GM18867 (cell line): ENCODE measurements at regions not wholly inside any gene's neighbourhood (a gene's known extent, or its start where the extent isn't known, plus 50 kb on each side); places are given as distances from the start of the nearest gene placed in this dataset.
"Not testable (repeated sequence)": the region's sequence is repeated elsewhere in the genome, so short reads cannot be mapped to it uniquely, and the experiment has no call there.

ENCODE experiments used
- ATAC-seq: cut with Tn5 transposase; IDR thresholded peaks from one replicate; pipeline ENCODE4 v1.9.1; 2021; ENCODE audit warnings: mild to moderate bottlenecking, moderate library complexity; ENCODE audit not compliant: unreplicated experiment

DNA sequence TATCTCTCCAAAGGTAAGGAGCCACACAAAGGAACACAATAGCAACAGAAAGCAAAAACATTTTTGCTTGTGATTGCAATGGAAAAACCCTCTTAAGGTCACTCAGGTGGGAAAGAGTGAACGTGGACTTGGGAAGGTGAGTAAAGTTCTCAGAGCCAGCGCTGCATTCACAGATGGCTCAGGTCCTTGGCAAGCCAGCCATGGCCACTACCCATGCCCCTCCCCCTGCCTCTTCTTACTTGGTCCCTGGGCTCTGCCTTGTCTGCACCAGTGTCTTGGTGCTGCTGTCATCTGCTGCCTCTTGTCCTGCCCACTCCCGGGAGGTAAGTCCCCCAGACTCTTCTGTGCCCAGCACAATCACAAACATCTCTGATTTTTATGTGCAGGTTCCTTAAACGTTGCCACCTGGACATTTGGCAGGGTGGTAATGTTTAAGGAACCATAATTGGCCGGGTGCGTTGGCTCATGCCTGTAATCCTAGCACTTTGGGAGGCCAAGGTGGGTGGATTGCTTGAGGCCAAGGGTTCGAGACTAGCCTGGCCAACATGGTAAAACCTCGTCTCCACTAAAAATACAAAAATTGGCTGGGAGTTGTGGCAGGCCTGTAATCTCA lies 74.6 kb downstream of the FEM1C start:
- ATAC-seq, result no peak

DNA sequence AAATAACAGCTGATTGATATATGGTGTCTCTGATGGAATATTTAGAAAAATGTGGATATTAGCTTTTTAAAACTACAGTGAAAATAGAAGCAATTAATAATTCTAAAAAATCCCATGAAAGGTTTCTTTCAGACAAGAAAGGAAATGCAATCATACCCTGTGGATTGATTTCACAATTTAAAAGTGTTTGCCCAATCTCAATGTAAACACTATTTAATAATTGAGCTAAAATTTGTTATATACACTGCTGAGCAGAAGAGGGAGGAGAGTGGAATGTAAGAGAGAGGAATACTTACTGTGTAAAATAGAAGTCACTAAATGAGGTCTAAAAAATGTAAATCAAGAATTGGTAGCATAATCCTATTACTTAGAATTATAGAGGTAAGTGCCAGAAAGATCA lies 76.9 kb downstream of the FEM1C start:
- no peak for ATAC-seq

DNA sequence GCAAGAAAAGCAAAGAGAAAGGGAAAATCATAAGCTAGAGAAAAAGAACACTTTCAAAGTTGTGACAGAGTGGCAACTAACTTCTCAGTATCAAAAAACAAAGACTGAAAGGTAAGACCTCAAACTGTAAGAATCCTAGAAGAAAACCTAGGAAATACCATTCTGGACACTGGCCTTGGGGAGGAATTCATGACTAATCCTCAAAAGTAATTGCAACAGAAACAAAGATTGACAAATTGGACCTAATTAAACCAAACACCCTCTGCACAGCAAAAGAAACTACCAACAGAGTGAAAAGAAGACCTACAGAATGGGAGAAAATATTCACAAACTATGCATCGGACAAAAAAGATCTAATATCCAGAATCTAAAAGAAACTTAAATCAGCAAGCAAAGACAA lies 79.1 kb downstream of the FEM1C start:
- no peak for ATAC-seq

DNA sequence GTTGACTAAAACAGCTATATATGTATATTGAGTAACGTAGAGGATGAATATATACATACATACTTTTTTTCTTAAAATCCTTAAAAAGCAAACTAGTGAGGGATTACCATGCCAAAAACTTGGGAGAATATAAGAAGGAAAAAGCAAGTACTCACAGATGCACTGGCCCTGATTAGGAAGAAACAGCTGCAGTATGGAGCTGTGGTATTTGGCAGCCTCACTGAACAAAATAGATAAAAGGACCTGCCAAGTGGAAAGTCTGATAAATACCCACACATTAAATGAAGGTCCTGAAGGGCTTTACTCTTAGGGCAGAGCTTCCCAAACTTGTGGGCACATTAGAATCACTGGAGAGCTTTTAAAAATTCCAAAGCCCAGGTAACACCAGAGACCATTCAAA lies 80.6 kb downstream of the FEM1C start:
- no peak for ATAC-seq

DNA sequence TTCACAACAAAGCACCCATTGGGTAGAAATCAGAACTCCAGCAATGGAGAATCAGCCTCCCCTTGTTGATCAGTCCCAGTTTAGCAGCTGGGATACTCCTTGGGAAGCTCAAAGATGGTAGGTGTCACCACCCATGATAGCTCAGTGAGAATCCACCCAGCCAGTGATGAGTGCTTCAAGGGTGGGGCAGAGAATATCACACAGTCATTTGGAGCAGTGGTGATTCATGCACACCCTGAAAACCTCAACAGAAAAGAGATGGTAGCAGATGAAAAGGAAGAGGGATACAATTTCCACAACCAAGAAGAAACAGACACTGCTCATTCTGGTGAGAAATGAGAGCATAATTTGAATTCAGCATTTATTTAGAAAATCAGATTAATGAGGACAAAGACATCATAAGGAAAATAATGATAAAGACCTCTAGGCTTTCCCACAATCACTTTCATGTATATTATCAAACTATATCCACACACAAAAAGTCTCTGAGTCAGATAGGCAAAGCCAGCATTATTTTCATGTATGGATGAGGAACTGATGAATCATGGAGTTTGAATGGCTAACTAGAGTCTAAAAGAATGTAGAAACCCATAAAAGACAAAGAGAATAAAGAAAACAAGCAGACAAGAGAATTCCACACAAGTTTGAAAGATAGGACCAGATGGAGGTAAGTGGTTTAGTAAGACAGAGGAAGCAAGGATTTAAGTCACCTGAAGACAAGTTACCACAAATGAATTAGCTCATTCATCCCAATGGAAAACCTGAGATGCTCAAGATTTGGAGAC lies 82.9 kb downstream of the FEM1C start:
- ATAC-seq, result no peak

DNA sequence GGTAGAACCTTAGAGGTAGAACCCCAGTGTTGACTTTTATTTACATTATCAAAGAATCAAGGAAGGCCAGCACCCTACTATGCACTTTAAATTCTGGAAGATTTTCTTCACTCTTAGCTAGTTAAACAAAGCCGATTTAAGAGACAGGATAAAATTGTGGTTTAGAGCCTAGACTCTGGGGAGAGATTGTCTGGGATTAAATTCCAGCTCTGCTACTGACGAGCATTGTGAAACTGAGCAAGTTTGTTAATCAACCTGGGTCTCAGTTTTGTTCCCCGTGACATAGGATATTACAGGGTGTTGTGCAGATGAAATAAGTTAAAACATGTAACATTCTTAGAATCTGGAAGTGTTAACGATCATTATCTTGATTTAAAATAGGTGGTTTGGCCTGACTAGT lies 83.5 kb downstream of the FEM1C start:
- no peak for ATAC-seq

DNA sequence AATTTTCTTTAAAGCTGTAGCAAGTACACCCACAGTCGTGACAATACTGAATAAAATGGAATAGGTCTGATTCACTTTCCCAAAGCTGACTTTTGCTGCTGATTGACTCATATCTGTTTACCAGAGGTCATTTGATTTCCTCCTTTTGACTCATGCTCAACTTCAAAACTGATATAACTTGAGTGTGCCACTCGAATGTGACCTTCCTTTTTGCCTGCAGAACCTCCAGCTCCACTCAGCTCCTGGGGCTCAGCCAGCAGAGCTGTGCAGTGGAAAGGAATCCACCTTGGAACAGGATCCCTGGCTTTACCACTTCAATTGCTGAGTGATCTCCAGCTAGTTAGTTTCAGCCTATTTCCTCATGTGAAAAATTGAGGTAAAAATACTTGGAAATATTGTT lies 84.1 kb downstream of the FEM1C start:
- ATAC-seq, result peak; percentile 77

DNA sequence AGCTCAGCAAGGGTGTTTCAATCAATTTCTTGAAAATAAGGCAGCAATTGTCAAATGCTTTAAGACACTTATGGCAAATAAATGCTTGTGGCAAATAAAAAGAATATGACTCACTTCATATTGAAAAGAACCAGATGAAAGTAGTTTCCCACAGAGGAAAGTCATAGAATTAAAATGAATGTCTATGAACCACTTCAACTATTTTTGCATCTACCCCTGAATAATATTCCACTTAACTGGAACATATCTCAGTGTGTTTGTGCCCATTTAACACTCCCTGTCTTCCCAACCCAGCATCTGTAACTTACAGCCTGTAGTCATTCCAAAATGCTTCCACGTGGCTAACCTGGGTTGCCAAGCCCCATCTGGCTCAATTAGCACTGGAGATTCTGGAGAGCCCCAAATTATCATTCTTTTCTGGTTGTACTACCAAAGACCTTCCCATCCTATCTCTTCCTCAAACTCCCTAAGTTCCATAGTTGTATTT lies 84.7 kb downstream of the FEM1C start:
- ATAC-seq, result no peak

DNA sequence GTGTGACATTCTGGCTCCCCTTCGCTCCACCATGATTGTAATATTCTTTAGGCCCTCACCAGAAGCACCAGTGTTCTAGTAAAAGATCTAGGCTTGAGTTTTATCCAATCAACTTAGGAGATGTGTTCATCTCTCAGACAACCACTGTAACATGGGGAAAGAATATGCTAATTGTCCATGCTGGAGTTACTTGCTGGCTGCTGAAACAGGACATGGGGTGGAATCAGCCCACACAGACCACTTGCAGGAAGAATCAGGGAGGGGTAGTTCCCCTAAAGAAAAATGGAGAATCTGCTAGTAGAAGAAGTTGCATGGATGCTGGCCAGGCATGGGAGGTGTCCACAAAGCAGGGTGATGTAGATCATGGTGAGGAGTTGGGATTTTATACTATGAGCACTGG lies 86.2 kb downstream of the FEM1C start:
- ATAC-seq, result no peak

DNA sequence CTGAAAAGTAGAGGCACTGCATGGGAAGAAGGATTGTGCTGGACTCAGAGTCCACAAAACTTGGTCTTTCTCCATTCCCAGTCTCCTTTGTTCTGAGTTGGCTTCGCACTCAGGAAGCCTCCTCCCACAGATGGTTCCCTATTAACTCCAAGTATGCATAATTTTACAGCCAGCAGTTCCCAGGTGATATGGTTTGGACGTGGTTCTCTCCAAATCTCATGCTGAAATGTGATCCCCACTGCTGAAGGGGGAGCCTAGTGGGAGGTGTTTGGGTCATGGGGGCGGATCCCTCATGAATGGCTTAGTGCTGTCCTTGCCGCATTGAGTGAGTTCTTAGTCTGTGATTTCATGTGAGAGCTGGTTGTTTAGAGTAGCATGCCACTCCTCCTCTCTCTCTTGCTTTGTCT lies 86.6 kb downstream of the FEM1C start:
- no peak for ATAC-seq

DNA sequence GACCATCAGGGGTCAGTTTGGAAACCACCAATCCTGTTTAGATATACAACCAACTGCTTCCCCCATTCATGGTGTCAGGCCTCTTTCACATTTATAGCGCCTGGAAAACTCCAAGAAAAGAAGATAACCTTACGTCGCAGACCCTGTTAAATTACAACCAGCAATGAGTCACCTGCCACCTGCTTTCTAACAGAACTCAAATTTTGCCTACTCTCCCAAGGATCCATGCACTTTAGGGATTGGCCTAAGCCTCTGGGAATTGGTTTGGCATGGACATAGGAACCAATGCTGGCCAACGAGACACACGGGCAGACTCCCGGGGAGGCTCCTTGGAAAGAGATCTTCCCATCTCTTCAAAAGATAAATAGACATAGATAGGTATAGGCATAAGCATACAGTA lies 87.0 kb downstream of the FEM1C start:
- no peak for ATAC-seq

DNA sequence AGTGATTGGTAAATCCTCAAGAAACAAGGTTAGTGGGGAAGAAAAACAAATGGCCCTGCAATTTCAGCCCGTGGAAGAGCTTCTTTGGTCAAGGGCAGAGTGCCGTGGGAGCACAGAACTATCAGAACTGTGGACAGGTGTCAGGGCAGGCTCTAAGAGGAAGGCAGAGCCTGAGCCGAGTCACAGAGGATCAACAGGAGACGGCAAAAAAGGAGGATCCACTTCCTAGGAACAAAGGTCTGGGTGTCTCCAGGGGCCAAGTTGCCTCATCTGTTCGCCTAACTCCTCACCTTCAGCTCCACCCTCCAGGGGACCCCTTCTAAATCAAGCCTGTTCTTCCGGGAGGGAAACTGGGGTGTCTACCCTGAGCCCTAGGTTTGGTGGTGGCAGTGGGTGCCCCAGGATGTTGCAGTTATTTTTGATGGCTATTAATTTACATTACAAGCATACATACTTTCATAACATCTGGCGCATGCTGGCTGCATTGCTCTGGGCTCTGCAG lies 88.0 kb downstream of the FEM1C start:
- no peak for ATAC-seq

DNA sequence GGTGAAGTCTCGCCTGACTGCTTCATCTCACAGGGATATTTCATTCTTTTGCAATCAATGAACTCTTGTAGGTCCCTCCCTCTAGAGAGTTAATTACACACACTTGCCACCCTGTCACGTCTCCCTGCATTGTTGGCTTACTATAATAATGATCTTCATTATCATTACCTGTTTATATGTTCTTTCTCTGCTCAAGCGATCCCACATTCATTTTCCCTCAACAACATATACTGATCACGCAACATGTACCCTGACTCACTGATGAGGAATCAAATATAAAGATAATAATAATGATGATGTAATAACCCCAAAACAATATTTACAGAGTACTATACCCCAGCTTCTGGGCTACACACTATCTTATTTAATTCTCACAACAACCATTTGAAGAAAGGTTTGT lies 88.5 kb downstream of the FEM1C start:
- no peak for ATAC-seq

DNA sequence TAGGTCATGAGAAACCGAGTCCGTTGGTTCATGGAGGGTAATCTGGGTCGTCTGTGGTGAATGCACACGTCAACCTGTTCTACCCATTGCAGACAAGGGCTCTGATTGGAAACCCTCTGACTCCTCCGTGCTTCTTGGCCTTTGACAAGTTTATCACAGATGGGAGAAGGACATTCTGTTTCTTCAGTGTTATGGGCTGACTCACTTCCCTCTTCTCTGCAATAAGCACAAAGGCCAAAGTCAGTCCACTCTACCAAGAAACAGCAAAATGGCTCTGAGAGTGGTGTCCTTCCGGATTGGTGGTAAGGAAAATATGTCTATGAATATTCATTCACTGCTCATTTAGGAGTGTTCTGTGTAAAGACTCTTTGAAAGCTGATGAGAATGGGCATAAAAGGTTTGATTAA lies 89.3 kb downstream of the FEM1C start:
- ATAC-seq, result no peak

DNA sequence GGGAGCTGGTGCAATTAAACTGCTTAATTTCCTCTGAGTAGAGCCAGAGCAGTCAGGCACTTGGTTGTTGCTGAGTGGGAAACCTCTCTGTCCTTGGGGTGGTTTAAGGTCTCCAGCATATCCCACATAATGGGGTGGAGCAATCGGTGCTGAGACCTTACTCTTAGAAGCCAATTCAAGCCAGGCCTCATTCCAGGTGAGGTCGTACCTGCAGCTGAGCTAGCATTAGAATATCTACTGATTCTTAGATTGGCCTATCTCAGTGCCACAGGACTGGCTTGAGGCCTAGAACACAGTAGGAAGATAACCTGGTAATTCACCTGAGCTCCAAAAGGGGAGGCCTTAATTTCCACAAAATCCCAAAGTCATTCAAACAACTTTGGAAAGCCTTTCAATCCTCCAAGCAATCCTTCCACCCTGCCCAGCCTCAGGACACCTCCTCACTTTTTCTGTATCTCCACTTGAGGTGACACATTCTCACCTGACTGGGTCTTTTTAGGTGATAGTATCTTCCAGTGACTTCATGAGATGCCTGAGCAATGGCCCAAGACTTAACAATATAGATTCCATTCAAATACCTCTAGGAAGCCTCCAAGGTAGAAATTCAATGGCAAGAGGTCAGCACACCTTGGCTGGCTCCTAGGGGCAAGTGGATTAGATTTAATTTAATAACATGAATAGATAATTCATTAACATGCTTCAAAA lies 91.0 kb downstream of the FEM1C start:
- ATAC-seq, result no peak

DNA sequence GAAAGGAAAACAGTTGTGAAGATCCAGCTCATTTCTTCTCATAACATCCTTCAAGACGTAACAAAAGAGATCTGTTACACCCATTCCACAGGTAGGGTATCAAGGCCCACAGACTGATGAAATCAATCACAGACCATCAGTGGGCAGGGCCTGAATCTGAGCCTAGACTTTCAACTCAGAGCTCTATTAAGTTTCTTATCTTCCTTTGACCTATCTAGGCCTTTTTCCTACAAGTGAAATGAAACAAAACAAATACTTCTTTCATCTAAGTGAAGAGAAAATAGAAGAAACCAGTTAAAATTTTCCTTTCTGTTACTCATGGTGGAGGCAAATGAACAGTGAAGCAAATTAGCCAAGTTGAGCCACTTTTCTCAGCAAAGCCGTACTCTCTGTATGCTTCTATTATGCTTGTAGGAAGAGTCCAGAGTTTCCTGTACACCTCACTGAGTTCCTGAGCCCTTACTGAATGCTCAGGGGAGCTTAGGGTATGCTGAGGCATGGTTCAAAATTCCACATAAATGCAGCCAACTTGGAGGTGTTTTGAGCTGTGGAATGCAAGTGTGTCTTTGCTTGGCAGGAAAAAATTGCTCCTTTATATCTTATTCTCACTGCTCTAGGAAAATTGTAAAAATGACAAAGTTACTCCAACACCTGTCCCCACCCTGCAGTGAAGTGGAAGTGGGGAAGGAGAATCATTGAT lies 91.9 kb downstream of the FEM1C start:
- ATAC-seq, result no peak

DNA sequence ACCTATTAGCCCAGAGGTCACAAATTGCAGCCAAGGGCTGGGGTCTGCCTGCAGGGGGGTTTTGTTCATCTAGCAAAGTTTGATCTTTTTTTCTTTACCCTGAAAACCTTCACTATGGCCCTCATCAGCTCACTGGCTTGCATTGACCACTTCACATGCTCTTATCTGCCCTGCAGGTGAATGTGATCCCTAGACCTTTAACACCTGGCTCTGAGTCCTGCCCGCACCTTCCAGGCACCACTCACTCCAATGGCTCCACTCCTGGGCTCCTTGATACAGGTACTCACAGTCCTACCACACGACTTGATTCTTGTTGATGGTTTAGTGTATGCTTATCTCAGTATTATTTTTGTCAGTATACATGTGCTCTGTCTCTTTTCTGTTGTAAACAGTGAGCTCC lies 92.5 kb downstream of the FEM1C start:
- ATAC-seq, result no peak

DNA sequence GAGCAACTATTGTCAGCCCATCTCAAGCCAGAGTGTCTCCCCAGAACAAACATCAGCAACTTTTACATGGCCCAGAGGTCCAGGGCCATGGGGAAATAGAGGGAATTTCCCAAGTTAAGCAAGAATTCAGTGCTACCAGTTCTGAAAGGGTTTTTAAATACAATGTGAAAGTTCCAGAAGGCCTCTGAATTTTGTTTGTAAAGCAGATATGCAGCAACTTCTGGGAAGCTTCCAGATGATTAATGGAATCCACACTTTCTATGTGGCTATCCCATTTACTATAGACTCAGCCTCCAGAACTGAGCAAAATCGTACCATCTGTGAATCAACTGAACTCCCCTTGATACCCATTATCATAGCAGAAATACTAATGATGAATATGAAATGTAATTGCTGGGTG lies 93.8 kb downstream of the FEM1C start:
- ATAC-seq, result no peak

DNA sequence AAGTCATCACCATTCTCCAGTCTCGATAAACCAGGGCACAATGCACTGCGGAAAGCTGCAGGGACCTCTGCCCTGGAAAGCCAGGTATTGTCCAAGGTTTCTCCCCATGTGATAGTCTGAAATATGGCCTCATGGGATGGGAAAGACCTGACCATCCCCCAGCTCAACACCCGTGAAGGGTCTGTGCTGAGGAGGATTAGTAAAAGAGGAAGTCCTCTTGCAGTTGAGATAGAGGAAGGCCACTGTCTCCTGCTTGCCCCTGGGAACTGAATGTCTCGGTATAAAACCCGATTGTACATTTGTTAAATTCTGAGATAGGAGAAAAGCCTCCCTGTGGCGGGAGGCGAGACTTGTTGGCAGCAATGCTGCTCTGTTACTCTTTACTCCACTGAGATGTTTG lies 95.9 kb downstream of the FEM1C start:
- not testable (repeated sequence) for ATAC-seq

DNA sequence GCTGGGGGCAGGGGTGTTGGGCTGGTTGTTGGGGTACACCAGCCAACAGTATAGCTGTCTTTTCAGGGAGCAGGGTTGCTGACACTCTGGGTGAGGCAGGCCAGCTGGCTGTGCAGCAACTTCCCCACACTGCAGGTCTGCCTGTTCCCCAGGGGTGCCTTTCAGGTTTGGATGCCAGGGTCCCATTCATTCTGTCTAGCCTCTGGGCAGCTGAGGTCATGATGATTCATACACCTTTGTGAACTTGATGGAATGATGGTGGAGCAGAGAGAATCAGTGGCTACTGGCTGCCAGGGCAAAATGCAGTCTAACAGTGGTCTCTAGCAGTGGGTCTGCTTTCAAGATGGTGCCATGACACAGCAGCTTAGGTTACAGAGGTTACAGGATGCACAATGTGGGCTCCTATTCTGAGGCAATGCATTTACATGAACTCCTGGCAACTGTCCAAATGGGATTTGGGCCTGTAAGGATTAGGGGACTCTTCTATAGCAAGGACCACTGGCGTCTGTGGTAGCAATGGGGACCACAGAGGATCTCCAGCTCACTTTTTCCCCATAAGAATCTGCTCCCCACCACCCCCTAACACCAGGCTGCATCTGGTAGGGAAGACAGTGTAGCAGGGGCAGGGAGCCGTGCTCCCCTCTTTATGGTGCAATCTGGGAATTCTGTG lies 103.7 kb downstream of the FEM1C start:
- no peak for ATAC-seq

DNA sequence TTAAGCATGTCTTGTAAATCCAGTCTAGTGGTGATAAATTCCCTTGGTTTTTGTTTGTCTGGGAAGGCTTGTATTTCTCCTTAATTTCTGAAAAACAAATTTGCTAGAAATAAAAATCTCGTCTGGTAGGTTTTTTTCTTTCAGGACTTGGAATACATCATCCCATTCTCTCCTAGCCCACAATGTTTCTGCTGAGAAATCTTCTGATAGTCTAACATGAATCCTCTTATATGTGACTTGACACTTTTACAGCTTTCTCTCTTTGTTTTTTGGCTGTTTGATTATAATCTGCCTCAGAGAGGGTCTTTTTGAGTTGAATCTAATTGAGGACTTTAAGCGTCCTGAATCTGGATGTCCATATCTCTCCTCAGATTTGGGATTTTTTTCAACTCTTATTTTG lies 104.9 kb downstream of the FEM1C start:
- no peak for ATAC-seq
